PC-9 (cell line): ENCODE measurements at regions not wholly inside any gene's neighbourhood (a gene's known extent, or its start where the extent isn't known, plus 50 kb on each side); places are given as distances from the start of the nearest gene placed in this dataset.

ENCODE experiments used
- BruUV-seq: library from RNA; stranded (reverse); fragments of 400-500 nt; replicated peaks from 2 replicates; lab custom pipeline; 2021; lab: Mats Ljungman, UMichigan
- CTCF ChIA-PET: fragments of 300-600 bp; sonication (Branson Sonifier 250); formaldehyde crosslinking; loops from one replicate; lab custom pipeline; 2022; ENCODE audit warnings: antibody characterized with exemption; lab: Charles Lee
- POLR2A ChIA-PET: fragments of 300-600 bp; sonication (Branson Sonifier 250); formaldehyde crosslinking; loops from one replicate; lab custom pipeline; 2022; ENCODE audit warnings: antibody characterized with exemption; ENCODE audit not compliant: unreplicated experiment; lab: Charles Lee
- DNase-seq, 2 experiments: peaks; one replicate each; pipeline versions ENCODE4 v3.0.0 to v3.0.0-alpha.2; 2015 to 2022; ENCODE audit warnings: mixed read lengths in 1 of 2
- H2AFZ ChIP-seq: fragments of 200-600 bp; sonication (generic); 2 replicates; pipeline ENCODE4 v1.8.1; 2017; ENCODE audit warnings: antibody characterized with exemption
- H3F3A ChIP-seq: fragments of 200-600 bp; sonication (generic); 2 replicates; pipeline ENCODE4 v1.8.1; 2017; ENCODE audit warnings: antibody characterized with exemption, mild to moderate bottlenecking, low read depth; ENCODE audit not compliant: insufficient read depth
- H3K27ac ChIP-seq: fragments of 200-600 bp; sonication (generic); 2 replicates; pipeline ENCODE4 v1.6.1; 2016; ENCODE audit warnings: mixed run types
- H3K27me3 ChIP-seq: fragments of 200-600 bp; sonication (generic); 2 replicates; pipeline ENCODE4 v1.6.1; 2016; ENCODE audit warnings: low read depth, mixed run types; ENCODE audit not compliant: insufficient read depth
- H3K36me3 ChIP-seq: fragments of 200-600 bp; sonication (generic); 2 replicates; pipeline ENCODE4 v1.6.1; 2016; ENCODE audit warnings: low read depth, mixed run types
- H3K4me1 ChIP-seq: fragments of 200-600 bp; sonication (generic); replicated peaks from 2 replicates; pipeline ENCODE4 v1.6.1; 2016; ENCODE audit warnings: mixed run types; ENCODE audit not compliant: insufficient read depth
- H3K4me2 ChIP-seq: fragments of 200-600 bp; sonication (generic); 2 replicates; pipeline ENCODE4 v1.6.1; 2017; ENCODE audit warnings: mixed run types
- H3K4me3 ChIP-seq: fragments of 200-600 bp; sonication (generic); 2 replicates; pipeline ENCODE4 v1.6.1; 2016; ENCODE audit warnings: mixed run types
- H3K79me2 ChIP-seq: fragments of 200-600 bp; sonication (generic); 2 replicates; pipeline ENCODE4 v1.6.1; 2017; ENCODE audit warnings: low read depth, mixed run types
- H3K9me2 ChIP-seq: fragments of 200-600 bp; sonication (generic); 2 replicates; pipeline ENCODE4 v1.8.1; 2017; ENCODE audit warnings: mild to moderate bottlenecking; ENCODE audit not compliant: insufficient read depth
- H3K9me3 ChIP-seq: fragments of 200-600 bp; sonication (generic); 2 replicates; pipeline ENCODE4 v1.8.1; 2016; ENCODE audit warnings: low read depth; ENCODE audit not compliant: insufficient read depth
- H4K20me1 ChIP-seq: fragments of 200-600 bp; sonication (generic); 2 replicates; pipeline ENCODE4 v1.8.1; 2017; ENCODE audit not compliant: insufficient read depth
- EZH2 ChIP-seq: fragments of 200-600 bp; sonication (generic); IDR thresholded peaks from 2 replicates; pipeline ENCODE4 v1.8.0; 2017; ENCODE audit warnings: antibody characterized with exemption, low read depth
- intact Hi-C: fragments of 100-400 bp; cut with micrococcal nuclease; formaldehyde crosslinking; loops from one replicate; pipeline ENCODE4 v1.10.0; 2022; ENCODE audit not compliant: unreplicated experiment
- TF ChIP-seq, protein P1 (sequence below): fragments of 200-600 bp; sonication (generic); conservative IDR thresholded peaks from 2 replicates; pipeline ENCODE4 v1.6.1; 2017; ENCODE audit warnings: mixed run types, antibody characterized with exemption, mild to moderate bottlenecking, moderate library complexity

DNA sequence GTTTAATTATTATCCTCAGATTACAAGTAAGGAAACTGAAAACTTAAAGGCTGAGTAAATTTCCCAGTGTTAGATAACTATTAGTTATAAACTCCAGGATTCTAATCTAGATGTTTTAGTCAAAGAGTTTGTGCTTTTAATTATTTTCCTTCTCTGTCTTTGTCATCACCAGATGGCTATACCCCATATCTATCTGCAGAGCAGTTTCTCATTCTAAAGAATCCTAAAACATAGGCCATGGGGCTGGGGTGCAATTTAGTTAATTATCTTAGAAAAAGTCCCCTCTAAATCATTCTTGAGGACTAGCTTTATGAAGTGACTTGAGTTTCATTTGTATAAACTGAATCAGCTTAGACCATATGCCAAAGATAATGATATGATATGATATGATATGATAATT is 556.3 kb upstream of the ANO5 start:
- TF ChIP-seq EZH2 = no peak
- TF ChIP-seq, protein P1, sequence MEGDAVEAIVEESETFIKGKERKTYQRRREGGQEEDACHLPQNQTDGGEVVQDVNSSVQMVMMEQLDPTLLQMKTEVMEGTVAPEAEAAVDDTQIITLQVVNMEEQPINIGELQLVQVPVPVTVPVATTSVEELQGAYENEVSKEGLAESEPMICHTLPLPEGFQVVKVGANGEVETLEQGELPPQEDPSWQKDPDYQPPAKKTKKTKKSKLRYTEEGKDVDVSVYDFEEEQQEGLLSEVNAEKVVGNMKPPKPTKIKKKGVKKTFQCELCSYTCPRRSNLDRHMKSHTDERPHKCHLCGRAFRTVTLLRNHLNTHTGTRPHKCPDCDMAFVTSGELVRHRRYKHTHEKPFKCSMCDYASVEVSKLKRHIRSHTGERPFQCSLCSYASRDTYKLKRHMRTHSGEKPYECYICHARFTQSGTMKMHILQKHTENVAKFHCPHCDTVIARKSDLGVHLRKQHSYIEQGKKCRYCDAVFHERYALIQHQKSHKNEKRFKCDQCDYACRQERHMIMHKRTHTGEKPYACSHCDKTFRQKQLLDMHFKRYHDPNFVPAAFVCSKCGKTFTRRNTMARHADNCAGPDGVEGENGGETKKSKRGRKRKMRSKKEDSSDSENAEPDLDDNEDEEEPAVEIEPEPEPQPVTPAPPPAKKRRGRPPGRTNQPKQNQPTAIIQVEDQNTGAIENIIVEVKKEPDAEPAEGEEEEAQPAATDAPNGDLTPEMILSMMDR = no peak
- Histone ChIP-seq H3K36me3 (no peaks in the 10 kb centered on the region), H3F3A (no peaks in the 10 kb centered on the region), H3K4me3 (no peak overlapping the region), H3K9me3 (no peaks in the 10 kb centered on the region), H2AFZ (no peak overlapping the region), H3K79me2 (no peaks in the 10 kb centered on the region), H3K27ac (no peak overlapping the region), H3K27me3 (no peaks in the 10 kb centered on the region), H4K20me1 (no peaks in the 10 kb centered on the region), H3K4me1 (no peaks in the 10 kb centered on the region), H3K9me2 (no peaks in the 10 kb centered on the region), H3K4me2 (no peak overlapping the region)
- DNase-seq = no peak
- intact Hi-C loops = no loop called here
- BruUV-seq = no TSS peak
- ChIA-PET CTCF (no interaction called here), POLR2A (no interaction called here)

DNA sequence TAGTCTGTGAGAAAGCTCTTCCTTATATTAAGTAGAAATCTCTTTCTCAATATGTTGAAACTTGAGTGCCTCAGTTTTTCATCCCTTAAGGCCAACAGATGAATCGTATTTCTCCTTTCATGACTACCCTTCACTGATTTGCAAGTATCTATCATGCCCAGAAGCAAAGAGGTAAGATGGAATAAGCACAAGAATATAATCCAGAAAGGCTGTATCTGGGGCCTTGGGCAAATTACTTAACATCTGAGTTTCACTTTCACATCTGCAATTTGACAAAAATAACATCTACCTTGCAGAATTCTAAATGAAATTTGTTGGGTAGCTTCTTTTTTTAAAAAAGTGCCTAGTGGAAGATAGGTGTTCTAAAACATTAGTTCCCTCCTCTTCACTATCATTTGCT is 552.4 kb upstream of the ANO5 start:
- CTCF ChIA-PET = no interaction called here
- intact Hi-C loops = no loop called here
- no TSS peak for BruUV-seq

DNA sequence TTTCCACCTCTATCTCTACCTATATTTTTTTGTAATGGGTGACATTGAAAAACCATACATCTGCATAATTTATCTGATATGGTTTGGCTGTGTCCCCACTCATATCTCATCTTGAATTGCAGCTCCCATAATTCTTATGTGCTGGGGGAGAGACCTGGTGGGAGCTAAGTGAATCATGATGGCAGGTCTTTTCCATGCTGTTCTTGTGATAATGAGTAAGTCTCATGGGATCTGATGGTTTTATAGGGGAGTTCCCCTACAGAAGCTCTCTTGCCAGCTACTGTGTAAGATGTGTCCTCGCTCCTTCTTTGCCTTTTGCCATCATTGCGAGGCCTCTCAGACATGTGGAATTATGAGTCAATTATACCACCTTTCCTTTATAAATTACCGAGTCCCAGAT is 551.0 kb upstream of the ANO5 start:
- Histone ChIP-seq H3F3A (no peaks in the 10 kb centered on the region), H3K27me3 (no peaks in the 10 kb centered on the region), H3K9me3 (no peaks in the 10 kb centered on the region), H3K9me2 (no peaks in the 10 kb centered on the region), H3K4me3 (no peak overlapping the region), H3K36me3 (no peaks in the 10 kb centered on the region), H3K4me2 (no peak overlapping the region), H3K4me1 (no peaks in the 10 kb centered on the region), H3K79me2 (no peaks in the 10 kb centered on the region), H4K20me1 (no peaks in the 10 kb centered on the region), H3K27ac (no peak overlapping the region), H2AFZ (no peak overlapping the region)
- ChIA-PET POLR2A (no interaction called here), CTCF (no interaction called here)
- intact Hi-C loops = no loop called here
- no peak for DNase-seq
- BruUV-seq = no TSS peak
- TF ChIP-seq, protein P1 = no peak
- TF ChIP-seq EZH2 = no peak

More for the DNA sequence above, 552.4 kb upstream of the ANO5 start:
- Histone ChIP-seq H4K20me1 (no peaks in the 10 kb centered on the region), H3K4me2 (no peak overlapping the region), H3F3A (no peaks in the 10 kb centered on the region), H2AFZ (no peak overlapping the region), H3K27me3 (no peaks in the 10 kb centered on the region), H3K36me3 (no peaks in the 10 kb centered on the region), H3K4me1 (no peaks in the 10 kb centered on the region), H3K79me2 (no peaks in the 10 kb centered on the region), H3K9me2 (no peaks in the 10 kb centered on the region), H3K4me3 (no peak overlapping the region), H3K9me3 (no peaks in the 10 kb centered on the region), H3K27ac (no peak overlapping the region)
- DNase-seq = no peak
- POLR2A ChIA-PET = no interaction called here
- TF ChIP-seq, protein P1 = no peak
- TF ChIP-seq EZH2 = no peak
